ENCODE measurements at regions not wholly inside any gene's neighbourhood (a gene's known extent, or its start where the extent isn't known, plus 50 kb on each side); places are given as distances from the start of the nearest gene placed in this dataset.

DNA sequence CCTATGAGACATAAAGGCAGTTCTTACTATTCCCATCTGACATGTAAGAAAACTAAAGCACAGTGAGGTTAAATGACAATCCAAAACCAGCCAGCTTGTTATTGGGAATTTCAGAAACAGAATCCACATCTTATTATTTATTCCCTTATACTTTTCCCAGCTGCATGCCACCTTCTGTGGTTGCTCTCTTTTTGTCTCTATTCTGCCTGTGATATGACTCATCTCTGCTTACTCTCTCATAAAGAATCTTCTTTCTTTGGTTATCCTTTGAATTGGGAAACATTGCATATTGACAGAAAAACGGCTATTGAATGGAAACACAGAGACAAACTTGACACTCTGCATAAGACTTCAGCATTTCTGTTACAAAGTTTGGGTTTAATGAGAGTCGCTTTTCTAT lies 183.2 kb downstream of the TLR4 start:
- TF ChIP-seq, protein P1, sequence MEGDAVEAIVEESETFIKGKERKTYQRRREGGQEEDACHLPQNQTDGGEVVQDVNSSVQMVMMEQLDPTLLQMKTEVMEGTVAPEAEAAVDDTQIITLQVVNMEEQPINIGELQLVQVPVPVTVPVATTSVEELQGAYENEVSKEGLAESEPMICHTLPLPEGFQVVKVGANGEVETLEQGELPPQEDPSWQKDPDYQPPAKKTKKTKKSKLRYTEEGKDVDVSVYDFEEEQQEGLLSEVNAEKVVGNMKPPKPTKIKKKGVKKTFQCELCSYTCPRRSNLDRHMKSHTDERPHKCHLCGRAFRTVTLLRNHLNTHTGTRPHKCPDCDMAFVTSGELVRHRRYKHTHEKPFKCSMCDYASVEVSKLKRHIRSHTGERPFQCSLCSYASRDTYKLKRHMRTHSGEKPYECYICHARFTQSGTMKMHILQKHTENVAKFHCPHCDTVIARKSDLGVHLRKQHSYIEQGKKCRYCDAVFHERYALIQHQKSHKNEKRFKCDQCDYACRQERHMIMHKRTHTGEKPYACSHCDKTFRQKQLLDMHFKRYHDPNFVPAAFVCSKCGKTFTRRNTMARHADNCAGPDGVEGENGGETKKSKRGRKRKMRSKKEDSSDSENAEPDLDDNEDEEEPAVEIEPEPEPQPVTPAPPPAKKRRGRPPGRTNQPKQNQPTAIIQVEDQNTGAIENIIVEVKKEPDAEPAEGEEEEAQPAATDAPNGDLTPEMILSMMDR (IDR thresholded peaks at IDR 0.05; ENCODE audit: poor library complexity, severe bottlenecking), result no peak
- TF ChIP-seq POLR2AphosphoS5 (IDR thresholded peaks at IDR 0.05) (no peak), RAD21 (conservative IDR thresholded peaks at IDR 0.05) (no peak), EZH2 (IDR thresholded peaks at IDR 0.05; ENCODE audit: borderline replicate concordance, insufficient read depth, low read length, poor library complexity, severe bottlenecking) (no peak), TAF1 (IDR thresholded peaks at IDR 0.05; ENCODE audit: low read depth) (no peak)

All from neural cell (in vitro differentiated cells).